PC-3 (cell line): ENCODE measurements at regions not wholly inside any gene's neighbourhood (a gene's known extent, or its start where the extent isn't known, plus 50 kb on each side); places are given as distances from the start of the nearest gene placed in this dataset.

Experiments used
- ATAC-seq: fragments of 200-7000 bp; cut with Tn5 transposase; 2 replicates; pipeline ENCODE4 v1.9.1; 2020; ENCODE audit warnings: mild to moderate bottlenecking, moderate library complexity
- BruUV-seq: library from RNA; stranded (reverse); fragments of 400-500 nt; replicated peaks from 2 replicates; lab custom pipeline; 2021; lab: Mats Ljungman, UMichigan
- CTCF ChIA-PET: fragments of 300-600 bp; sonication (Branson Sonifier 250); formaldehyde crosslinking; loops from one replicate; lab custom pipeline; 2022; ENCODE audit warnings: antibody characterized with exemption; lab: Charles Lee
- POLR2A ChIA-PET: fragments of 300-600 bp; sonication (Branson Sonifier 250); formaldehyde crosslinking; loops from one replicate; lab custom pipeline; 2022; ENCODE audit warnings: antibody characterized with exemption; ENCODE audit not compliant: unreplicated experiment; lab: Charles Lee
- DNase-seq: peaks from one replicate; pipeline ENCODE4 v3.0.0-alpha.2; 2015
- H2AFZ ChIP-seq: fragments of 300-600 bp; sonication (generic); 2 replicates; pipeline ENCODE4 v1.6.0; 2016; ENCODE audit warnings: antibody characterized with exemption, low read length
- H3F3A ChIP-seq: fragments of 300-600 bp; sonication (generic); one replicate; pipeline ENCODE4 v1.6.0; 2017; ENCODE audit warnings: antibody characterized with exemption, low read length, control low read depth, mild to moderate bottlenecking; ENCODE audit not compliant: unreplicated experiment
- H3K27ac ChIP-seq: fragments of 300-600 bp; sonication (generic); 2 replicates; pipeline ENCODE4 v1.5.1; 2016; ENCODE audit warnings: mild to moderate bottlenecking, low read length
- H3K27me3 ChIP-seq: fragments of 300-600 bp; sonication (generic); 2 replicates; pipeline ENCODE4 v1.6.1; 2016; ENCODE audit warnings: low read length, mixed read lengths
- H3K36me3 ChIP-seq: fragments of 300-600 bp; sonication (generic); 2 replicates; pipeline ENCODE4 v1.6.1; 2016; ENCODE audit warnings: low read depth, mixed run types, low read length, mixed read lengths
- H3K4me1 ChIP-seq: fragments of 300-600 bp; sonication (generic); 2 replicates; pipeline ENCODE4 v1.5.1; 2016; ENCODE audit warnings: low read length; ENCODE audit not compliant: insufficient read depth
- H3K4me2 ChIP-seq: fragments of 300-600 bp; sonication (generic); 2 replicates; pipeline ENCODE4 v1.6.0; 2016; ENCODE audit warnings: low read length
- H3K4me3 ChIP-seq: fragments of 300-600 bp; sonication (generic); 2 replicates; pipeline ENCODE4 v1.5.1; 2016; ENCODE audit warnings: mild to moderate bottlenecking, low read length, mixed read lengths
- H3K79me2 ChIP-seq: fragments of 300-600 bp; sonication (generic); 2 replicates; pipeline ENCODE4 v1.6.1; 2017; ENCODE audit warnings: low read length, mixed read lengths
- H3K9ac ChIP-seq: fragments of 300-600 bp; sonication (generic); 2 replicates; pipeline ENCODE4 v1.6.0; 2016; ENCODE audit warnings: mild to moderate bottlenecking, low read length
- H3K9me2 ChIP-seq: fragments of 300-600 bp; sonication (generic); replicated peaks from 2 replicates; pipeline ENCODE4 v1.6.1; 2016; ENCODE audit warnings: mixed run types, low read length, mixed read lengths
- H3K9me3 ChIP-seq: fragments of 300-600 bp; sonication (generic); 2 replicates; pipeline ENCODE4 v1.6.1; 2016; ENCODE audit warnings: low read length, mixed read lengths
- H4K20me1 ChIP-seq: fragments of 300-600 bp; sonication (generic); 2 replicates; pipeline ENCODE4 v1.6.1; 2016; ENCODE audit warnings: low read length, mixed read lengths
- CTCF ChIP-seq: fragments of 300-600 bp; sonication (generic); conservative IDR thresholded peaks from 2 replicates; pipeline ENCODE4 v1.5.1; 2017; ENCODE audit warnings: antibody characterized with exemption, low read depth, mild to moderate bottlenecking, low read length
- EZH2 ChIP-seq: fragments of 300-600 bp; sonication (generic); IDR thresholded peaks from one replicate; pipeline ENCODE4 v1.6.1; 2017; ENCODE audit warnings: antibody characterized with exemption, mild to moderate bottlenecking, low read length; ENCODE audit not compliant: unreplicated experiment
- EZH2phosphoT487 ChIP-seq: fragments of 300-600 bp; sonication (generic); IDR thresholded peaks from 2 replicates; pipeline ENCODE4 v1.6.1; 2018; ENCODE audit warnings: mild to moderate bottlenecking, antibody characterized with exemption, low read length, borderline replicate concordance
- intact Hi-C: fragments of 100-400 bp; cut with micrococcal nuclease; formaldehyde crosslinking; loops from 2 replicates; pipeline ENCODE4 v1.9.0; 2023

- Histone ChIP-seq H3K27ac (no peak overlapping the region), H3K9ac (no peak overlapping the region), H3K4me3 (no peak overlapping the region), H3K27me3 (no peaks in the 10 kb centered on the region; the same call in 1 of the 2 replicates), H3K4me2 (no peak overlapping the region), H3F3A (no peaks in the 10 kb centered on the region), H2AFZ (no peak overlapping the region), H3K9me2 (no peaks in the 10 kb centered on the region), H3K9me3 (no peaks in the 10 kb centered on the region), H3K36me3 (no peaks in the 10 kb centered on the region), H4K20me1 (no peaks in the 10 kb centered on the region), H3K4me1 (no peaks in the 10 kb centered on the region), H3K79me2 (no peaks in the 10 kb centered on the region)
- CTCF ChIA-PET: no interaction called here
- ATAC-seq: no peak
- TF ChIP-seq EZH2phosphoT487 (no peak), CTCF (no peak)
- no peak for DNase-seq
- POLR2A ChIA-PET: no interaction called here
- no TSS peak for BruUV-seq
- intact Hi-C loops: no loop called here
These were observed 137.8 kb upstream of the GPR101 start for GRCh38 chrX:137171626-137172025.

- ATAC-seq: no peak
- Histone ChIP-seq H3K79me2 (no peaks in the 10 kb centered on the region), H3K36me3 (no peaks in the 10 kb centered on the region), H2AFZ (no peak overlapping the region), H3K4me3 (no peak overlapping the region), H3K4me2 (no peak overlapping the region), H3F3A (no peaks in the 10 kb centered on the region), H3K9me3 (no peaks in the 10 kb centered on the region), H4K20me1 (no peaks in the 10 kb centered on the region), H3K4me1 (no peaks in the 10 kb centered on the region), H3K27ac (no peak overlapping the region), H3K9ac (no peak overlapping the region), H3K27me3 (no peaks in the 10 kb centered on the region; the same call in 1 of the 2 replicates), H3K9me2 (no peaks in the 10 kb centered on the region)
- BruUV-seq: no TSS peak
- CTCF ChIA-PET: no interaction called here
- intact Hi-C loops: no loop called here
- DNase-seq: peak; percentile 9
- POLR2A ChIA-PET: no interaction called here
- TF ChIP-seq EZH2phosphoT487 (no peak), CTCF (peak; percentile 47; the same call in 1 of the 2 replicates)
These were observed 132.8 kb upstream of the GPR101 start for GRCh38 chrX:137166591-137166990.

- H3K27ac ChIP-seq: no peak overlapping the region
- POLR2A ChIA-PET: no interaction called here
- TF ChIP-seq EZH2phosphoT487 (no peak), CTCF (no peak), EZH2 (no peak)
- BruUV-seq: no TSS peak
- ATAC-seq (no peak), DNase-seq (no peak)
- no peak overlapping the region for H3K4me2 ChIP-seq
- no peaks in the 10 kb centered on the region for H3F3A ChIP-seq
- no peak overlapping the region for H2AFZ ChIP-seq
- no peaks in the 10 kb centered on the region; the same call in 1 of the 2 replicates for H3K27me3 ChIP-seq
- no peaks in the 10 kb centered on the region for H3K9me2 ChIP-seq
- intact Hi-C loops: no loop called here
- H3K79me2 ChIP-seq: no peaks in the 10 kb centered on the region
- H4K20me1 ChIP-seq: no peaks in the 10 kb centered on the region
- H3K4me1 ChIP-seq: no peaks in the 10 kb centered on the region
- CTCF ChIA-PET: no interaction called here
- H3K9me3 ChIP-seq: no peaks in the 10 kb centered on the region
- no peaks in the 10 kb centered on the region for H3K36me3 ChIP-seq
- no peak overlapping the region for H3K9ac ChIP-seq
- H3K4me3 ChIP-seq: no peak overlapping the region
These were observed 130.5 kb upstream of the GPR101 start for GRCh38 chrX:137164329-137164728.
